ENCODE measurements at regions not wholly inside any gene's neighbourhood (a gene's known extent, or its start where the extent isn't known, plus 50 kb on each side); places are given as distances from the start of the nearest gene placed in this dataset.

DNA sequence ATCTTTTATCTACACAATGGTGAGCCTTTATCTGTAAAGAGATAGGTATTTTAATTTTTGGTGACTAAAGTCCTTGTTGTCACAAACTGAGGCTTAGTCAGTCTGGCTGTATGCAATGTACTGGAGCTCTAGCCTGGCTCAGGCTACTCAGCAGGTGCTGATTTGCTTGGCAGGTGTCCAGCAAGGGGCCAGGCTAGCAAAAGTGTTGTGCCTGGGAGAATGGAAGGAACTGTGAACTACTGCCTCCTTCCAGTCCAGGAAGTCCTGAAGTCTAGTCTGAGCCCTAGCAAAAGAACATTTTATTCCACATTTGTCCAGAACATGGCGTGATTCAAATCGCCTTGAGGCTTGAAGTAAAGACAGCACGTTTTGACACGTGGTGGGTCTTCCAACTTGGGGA is 260.5 kb downstream of the CCDC85A start:
- DNase-seq: no peak

DNA sequence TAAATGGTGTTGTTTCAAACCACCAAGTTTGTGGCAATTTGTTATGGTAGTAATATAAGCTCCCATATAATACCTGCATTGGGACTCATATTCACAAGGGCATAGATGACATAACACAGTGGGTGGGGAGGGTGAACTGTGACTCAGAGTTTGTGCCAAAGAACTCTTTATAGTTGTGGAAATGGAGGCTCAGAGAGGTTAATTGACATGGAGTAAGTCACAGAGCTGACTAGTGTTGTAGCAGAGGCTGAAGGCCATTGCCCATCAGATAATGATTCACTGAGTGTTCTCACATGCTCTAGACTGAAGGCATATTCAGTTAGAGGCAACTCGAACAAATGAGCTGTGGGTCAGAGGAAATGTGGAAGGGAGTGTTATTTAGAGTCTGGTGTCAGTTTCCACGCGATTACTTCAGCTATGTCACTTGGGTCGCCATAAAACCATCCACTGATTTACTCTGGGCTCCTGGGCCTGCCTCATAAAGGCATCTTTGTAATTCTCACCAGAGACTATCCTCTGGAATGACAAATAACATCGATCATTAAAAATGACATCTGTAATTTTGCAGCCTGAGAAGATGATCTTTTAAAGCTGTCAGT is 264.7 kb downstream of the CCDC85A start:
- DNase-seq: no peak

- no peak for DNase-seq
Observed at GRCh38 chr2:56449002-56449431, 265.2 kb downstream of the CCDC85A start.

DNA sequence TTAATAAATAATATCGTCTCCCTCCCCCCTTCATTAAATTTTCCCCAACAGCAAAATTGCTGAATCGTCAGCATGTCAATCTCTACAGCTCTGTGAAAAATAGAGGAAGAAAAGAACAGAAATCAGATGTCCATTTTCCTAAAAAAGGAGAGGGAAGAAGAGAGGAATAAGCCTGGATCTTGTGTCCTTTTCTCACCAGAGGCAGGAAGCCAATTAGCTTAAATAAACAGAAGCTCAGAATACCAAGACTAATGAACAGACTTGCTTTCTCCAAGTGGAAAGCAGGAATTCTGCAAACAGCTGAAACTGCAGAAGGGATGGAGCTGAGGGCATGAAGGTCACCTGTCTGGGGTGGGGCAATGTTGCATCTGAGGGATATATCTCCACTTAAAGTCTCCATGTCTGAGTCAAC is 265.7 kb downstream of the CCDC85A start:
- DNase-seq: no peak

GRCh38 chr2:56450047-56450446 is 266.3 kb downstream of the CCDC85A start:
- no peak for DNase-seq

DNA sequence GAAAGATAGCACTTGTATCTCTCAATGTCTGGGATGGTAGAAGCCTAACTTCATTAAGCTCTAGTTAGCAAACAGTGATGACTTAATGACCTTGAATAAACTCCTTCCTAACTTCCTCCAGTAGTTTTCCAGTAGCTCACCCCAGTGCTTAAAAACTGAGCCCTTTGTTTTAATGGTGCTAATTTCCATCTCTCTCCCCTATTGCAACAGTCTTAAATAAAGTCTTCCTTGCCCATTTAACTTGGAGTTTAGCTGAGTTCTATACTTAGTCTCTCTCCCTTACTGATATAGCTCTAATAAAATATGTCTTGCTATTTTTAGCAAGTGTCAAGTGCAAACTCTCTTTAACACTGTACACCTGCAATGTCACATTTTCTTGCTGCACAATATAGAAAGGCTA is 267.0 kb downstream of the CCDC85A start:
- DNase-seq: no peak

- DNase-seq: no peak
Observed at GRCh38 chr2:56455642-56456041, 271.9 kb downstream of the CCDC85A start.

DNA sequence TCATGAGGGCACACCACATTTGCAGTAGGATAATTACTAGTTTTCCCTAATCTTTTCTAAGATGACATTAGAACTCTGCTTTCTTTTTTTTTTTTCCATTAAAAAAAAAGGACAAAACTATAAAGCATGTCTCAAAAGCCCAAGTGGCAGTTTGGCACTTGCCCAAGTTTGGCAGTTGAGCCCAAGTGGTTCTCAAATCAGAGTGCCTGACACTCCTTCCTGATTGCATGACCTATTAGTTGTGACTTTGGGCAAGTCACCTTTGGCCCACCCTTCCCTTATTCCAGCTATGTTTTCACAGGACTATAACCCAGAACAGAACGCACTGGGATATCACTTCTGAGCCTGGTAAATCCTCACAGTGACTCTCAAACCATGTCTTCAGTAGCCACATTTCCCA is 273.0 kb downstream of the CCDC85A start:
- DNase-seq: no peak

DNA sequence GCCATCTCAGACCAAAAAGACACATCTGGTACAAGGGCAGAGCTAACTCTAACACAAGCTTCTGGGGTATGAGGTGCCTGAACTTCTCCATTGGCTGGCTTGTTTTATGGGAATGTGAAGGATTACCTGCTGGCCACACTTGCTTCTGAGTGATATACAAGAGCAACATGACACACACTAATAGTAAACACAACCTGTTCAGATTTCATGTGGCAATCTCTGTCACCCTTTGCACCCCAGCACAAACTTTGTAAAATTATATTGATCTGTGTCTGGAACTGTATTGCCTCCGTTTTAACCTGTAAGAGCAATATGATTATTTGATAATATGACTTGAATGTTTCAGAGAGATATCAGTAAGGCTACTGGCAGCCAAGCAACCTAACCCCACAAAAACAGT is 276.7 kb downstream of the CCDC85A start:
- DNase-seq: no peak

DNA sequence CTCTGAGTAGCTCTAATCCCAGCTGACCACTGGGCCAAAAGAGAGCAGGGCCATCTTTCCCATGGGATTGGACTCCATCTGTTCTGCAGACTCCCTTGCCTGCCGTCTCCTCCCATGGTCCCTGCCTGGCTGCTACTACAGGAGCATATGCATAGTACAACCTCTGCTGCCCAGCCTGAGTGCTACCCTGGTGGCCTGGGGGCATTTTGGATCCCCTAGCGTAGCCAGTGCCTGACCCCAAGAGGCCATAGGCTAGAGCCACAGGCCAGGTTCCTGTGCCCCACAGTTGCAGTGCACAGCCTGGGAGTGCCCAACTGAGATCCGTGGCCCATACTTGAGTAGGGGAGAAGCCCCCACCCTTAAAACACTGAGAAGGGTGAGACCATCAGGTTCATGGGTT is 280.3 kb downstream of the CCDC85A start:
- DNase-seq: no peak

GRCh38 chr2:56464613-56465012 is 280.8 kb downstream of the CCDC85A start:
- DNase-seq: no peak

DNA sequence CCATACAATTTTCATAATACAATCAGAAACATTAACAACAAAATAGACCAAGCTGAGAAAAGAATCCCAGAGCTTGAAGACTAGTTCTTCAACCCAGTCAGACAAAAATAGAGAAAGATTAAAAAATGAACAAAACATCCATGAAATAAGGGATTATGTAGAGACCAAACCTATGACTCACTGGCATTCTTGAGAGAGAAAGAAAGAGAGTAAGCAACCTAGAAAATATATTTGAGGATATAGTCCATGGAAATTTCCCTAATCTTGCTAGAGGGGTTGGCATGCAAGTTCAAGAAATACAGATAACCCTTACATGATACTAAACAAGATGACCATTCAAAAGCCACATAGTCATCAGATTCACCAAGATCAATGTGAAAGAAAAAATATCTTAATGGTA is 281.7 kb downstream of the CCDC85A start:
- no peak for DNase-seq

DNA sequence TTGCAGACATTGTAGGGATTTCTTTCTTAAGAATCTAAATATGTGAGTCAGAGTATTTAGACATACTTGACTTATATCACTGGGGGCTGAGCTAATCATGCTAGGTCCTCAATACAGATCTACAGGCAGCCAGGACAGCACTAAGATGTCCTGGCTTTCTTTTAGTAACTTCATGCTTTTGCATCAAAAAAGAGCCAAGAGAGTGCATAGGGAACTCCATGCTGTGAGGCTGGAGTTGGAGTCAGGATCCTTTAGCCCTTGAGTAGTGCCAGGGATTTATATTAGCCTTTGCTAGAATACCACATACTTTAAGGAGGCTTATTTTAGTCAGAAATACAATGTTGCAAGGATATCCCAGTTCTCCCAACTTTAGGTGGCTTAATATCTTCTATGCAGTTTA is 289.7 kb downstream of the CCDC85A start:
- no peak for DNase-seq

DNA sequence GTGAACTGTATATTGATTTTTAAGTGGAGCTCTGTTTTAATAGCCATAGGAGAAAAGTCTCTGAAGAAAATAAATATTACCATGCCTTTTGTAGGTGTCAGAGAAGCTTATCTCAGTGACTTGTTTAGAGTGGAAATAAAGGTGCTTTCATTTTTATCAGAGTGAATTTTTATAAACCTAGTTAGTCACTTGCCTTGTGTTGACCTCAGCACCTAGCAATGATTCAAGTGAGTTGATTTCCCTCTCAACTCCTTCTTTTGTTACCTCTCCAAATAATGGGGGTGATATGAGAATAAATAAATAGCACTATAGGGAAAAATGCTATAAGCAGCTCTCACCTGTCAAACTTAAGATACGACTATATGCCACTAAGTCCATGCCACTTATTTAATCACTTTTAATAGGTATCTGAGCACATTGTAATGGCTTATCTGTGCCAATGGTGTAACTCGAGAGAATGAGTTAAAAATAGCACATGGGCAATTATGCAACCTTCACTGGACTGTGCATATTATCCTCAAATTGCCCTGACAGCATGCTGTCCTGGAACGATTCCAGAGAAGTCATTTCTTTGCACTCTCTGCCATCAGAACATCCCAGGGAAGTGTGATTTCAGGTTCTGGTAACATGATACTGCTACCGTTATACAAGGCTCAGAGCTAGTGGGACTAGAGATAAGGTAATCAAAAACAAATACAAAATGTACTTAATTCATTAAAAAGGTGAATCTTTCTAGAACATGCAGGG is 290.8 kb downstream of the CCDC85A start:
- DNase-seq: peak; percentile 22

GRCh38 chr2:56475191-56475590 is 291.4 kb downstream of the CCDC85A start:
- no peak for DNase-seq

GRCh38 chr2:56476509-56477071 is 292.8 kb downstream of the CCDC85A start:
- DNase-seq: no peak

DNA sequence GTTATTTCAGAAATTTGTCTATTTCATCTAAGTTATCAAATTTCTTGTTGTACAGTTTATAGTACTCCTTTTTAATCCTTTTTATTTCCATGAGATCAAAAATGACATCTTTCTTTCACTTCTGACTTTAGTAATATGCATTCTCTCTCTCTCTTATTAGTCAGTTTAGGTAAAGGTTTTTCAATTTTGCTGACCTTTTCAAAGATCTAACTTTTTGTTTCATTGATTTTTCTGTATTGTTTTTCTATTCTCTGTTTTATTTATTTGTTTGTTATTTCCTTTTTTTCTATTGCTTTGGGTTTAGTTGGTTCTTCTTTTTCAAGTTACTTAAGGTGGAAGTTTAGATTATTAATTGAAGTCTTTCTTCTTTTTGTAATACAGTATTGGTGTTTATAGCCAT is 294.2 kb downstream of the CCDC85A start:
- no peak for DNase-seq

DNA sequence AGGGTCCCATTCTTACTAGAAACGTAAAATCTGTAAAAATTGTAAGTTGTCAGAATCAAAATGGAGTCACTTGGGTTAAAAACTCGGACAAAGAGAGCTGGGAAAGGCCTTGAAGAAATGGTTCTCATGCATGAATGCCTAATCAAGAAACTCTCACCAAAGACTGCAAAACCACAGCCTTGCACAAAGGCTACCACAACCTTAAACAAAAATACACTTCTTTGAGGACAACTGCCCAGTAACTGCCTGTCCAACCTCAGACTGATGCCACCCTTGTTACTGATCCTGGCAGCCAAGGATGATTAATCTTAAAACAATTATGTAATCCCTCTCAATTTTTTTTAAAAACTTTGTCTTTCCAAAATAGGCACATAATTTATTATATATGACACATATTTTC is 299.3 kb downstream of the CCDC85A start:
- no peak for DNase-seq

DNA sequence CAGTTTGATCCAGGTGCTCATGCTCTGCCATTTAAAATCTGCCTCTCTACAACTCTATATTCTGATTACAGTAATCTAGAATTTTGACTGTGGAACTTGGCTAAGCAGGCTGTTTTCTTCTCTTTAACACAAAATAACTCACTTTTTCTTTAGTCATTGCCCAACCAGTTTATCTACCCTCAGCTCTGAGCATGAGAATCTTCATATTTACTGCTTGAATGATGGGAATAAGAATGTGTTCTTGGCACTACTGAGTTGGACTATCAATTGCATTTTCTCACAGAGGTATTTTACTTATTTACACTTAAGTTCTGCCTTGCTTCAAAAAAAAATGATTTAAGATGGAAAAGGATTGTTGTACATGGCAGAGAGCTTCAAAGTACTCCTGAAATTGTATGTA is 301.1 kb downstream of the CCDC85A start:
- DNase-seq: no peak

- no peak for DNase-seq
Observed at GRCh38 chr2:56500317-56500716, 316.5 kb downstream of the CCDC85A start.

DNA sequence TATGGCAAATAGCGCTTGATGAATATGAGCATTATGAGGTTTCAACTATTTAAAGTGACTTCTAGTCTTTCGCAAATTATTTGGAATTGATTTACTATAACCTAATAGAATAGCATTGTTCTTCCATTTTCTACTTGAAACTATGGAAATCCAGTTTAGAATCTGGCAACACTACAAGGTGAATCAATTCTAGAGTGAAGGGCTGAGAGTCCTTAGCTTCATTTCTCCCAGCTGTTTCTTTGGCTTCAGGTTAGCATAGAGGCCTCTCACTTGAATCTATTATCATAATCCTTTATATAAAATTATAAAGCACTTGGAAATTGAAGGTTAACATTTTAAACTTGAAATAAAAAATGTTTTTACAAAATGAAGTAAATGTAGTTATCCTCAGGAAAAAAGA is 318.8 kb downstream of the CCDC85A start:
- no peak for DNase-seq

GRCh38 chr2:56505885-56506284 is 322.1 kb downstream of the CCDC85A start:
- no peak for DNase-seq

DNA sequence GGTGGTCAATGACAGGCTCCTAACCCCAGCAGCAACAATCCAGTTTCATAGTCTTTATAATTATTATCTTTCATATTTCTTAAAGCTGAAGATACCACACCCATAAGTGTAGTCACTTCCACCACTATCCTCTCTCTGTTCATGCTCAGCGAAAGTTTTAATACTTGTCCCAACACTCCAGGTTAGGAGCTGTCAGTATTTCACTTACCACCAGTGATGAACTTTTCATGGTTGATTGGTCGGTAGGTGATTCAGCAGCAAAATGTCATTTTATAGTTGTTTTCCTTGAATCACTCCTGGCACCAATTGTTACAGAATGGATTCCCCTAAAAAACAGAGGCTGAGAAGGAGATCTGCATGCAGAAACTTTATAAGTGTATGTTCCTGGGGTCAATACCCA is 324.9 kb downstream of the CCDC85A start:
- DNase-seq: no peak

DNA sequence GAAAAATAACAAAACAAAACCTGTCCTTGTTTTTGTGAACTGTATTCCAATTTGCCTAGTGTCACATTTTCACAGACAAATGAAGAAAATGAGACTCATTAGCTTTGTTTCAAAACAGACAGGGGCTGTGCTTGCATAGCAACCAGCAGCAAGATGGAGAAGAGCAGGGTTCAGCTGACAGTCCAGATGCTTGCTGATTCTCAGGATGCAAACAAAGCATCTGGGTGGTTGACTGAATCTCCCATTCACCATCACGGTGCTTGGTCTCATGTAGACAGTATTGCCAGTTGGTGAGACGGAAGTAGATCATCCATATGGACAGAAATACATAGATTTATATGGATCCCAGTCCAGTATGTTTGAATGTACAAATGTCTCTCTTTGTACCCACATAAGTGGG is 326.8 kb downstream of the CCDC85A start:
- no peak for DNase-seq

GRCh38 chr2:56515399-56515798 is 331.6 kb downstream of the CCDC85A start:
- no peak for DNase-seq
